Breast epithelium (tissue), 4 donors: ENCODE measurements at regions not wholly inside any gene's neighbourhood (a gene's known extent, or its start where the extent isn't known, plus 50 kb on each side); places are given as distances from the start of the nearest gene placed in this dataset.

Experiments
- DNase-seq, 2 donors: peaks; one replicate each; pipeline ENCODE4 v3.0.0-alpha.2; 2019; ENCODE audit warnings: low spot score in 2 of 2
- H3K27ac ChIP-seq, 2 donors: fragments of 200-600 bp; sonication (generic) in 1 of 2; one replicate each; pipeline ENCODE4 v1.5.1; 2016 to 2019; ENCODE audit warnings: mild to moderate bottlenecking in 1 of 2
- H3K27me3 ChIP-seq, 2 donors: fragments of 200-600 bp; sonication (generic) in 1 of 2; one replicate each; pipeline versions ENCODE4 v1.5.1 to v1.6.0; 2017 to 2019; ENCODE audit warnings: control low read depth in 1 of 2, mild to moderate bottlenecking in 1 of 2
- H3K36me3 ChIP-seq: fragments of 200-600 bp; one replicate; pipeline ENCODE4 v1.5.1; 2019
- H3K4me1 ChIP-seq, 2 donors: fragments of 200-600 bp; sonication (generic); one replicate each; pipeline ENCODE4 v1.5.1; 2016 to 2019; ENCODE audit warnings: control low read depth in 1 of 2
- H3K4me3 ChIP-seq, 3 donors: fragments of 200-600 bp; sonication (generic); 1 replicate in 2 of 3; 2 replicates in 1 of 3; pipeline ENCODE4 v1.5.1; 2016 to 2019; ENCODE audit warnings: mild to moderate bottlenecking in 3 of 3, moderate library complexity in 2 of 3
- H3K9me3 ChIP-seq, 2 donors: fragments of 200-600 bp; sonication (generic) in 1 of 2; one replicate each; pipeline ENCODE4 v1.5.1; 2016 to 2019; ENCODE audit warnings: control low read depth in 1 of 2
- CTCF ChIP-seq, 3 donors: fragments of 450-650 bp; IDR thresholded peaks; one replicate each; pipeline ENCODE4 v1.5.1; 2016 to 2017; ENCODE audit warnings: antibody characterized with exemption in 3 of 3, mild to moderate bottlenecking in 3 of 3, moderate library complexity in 3 of 3
- POLR2A ChIP-seq: fragments of 450-650 bp; IDR thresholded peaks from one replicate; pipeline ENCODE4 v1.6.1; 2016; ENCODE audit warnings: antibody characterized with exemption, mild to moderate bottlenecking, moderate library complexity
- POLR2AphosphoS5 ChIP-seq, 3 donors: sonication (generic); formaldehyde crosslinking; IDR thresholded peaks; one replicate each; pipeline ENCODE4 v1.6.1; 2017; ENCODE audit warnings: antibody characterized with exemption in 3 of 3
- intact Hi-C: fragments of 100-400 bp; cut with DNase I; formaldehyde crosslinking; loops from one replicate; pipeline ENCODE4 v1.15.1; 2023; ENCODE audit warnings: low total_unique reads

- H3K27me3 ChIP-seq = no peaks in the 10 kb centered on the region
- no peaks in the 10 kb centered on the region for H3K4me1 ChIP-seq
- H3K9me3 ChIP-seq = no peaks in the 10 kb centered on the region
- intact Hi-C loops = no loop called here
- no peak overlapping the region for H3K27ac ChIP-seq
- H3K4me3 ChIP-seq = no peak overlapping the region
- DNase-seq = no peak
- TF ChIP-seq POLR2AphosphoS5 (IDR thresholded peaks at IDR 0.05) (no peak), CTCF (IDR thresholded peaks at IDR 0.05) (no peak), POLR2A (no peak)
- H3K36me3 ChIP-seq = no peaks in the 10 kb centered on the region
These were observed 290.3 kb upstream of the VWC2 start for GRCh38 chr7:49483142-49483541.

GRCh38 chr7:49486974-49487829, 286.2 kb upstream of the VWC2 start:
- intact Hi-C loops = no loop called here
- H3K27ac ChIP-seq = no peak overlapping the region
- TF ChIP-seq CTCF (IDR thresholded peaks at IDR 0.05) (no peak), POLR2AphosphoS5 (IDR thresholded peaks at IDR 0.05) (no peak), POLR2A (no peak)
- no peak overlapping the region for H3K4me3 ChIP-seq
- DNase-seq = no peak
- H3K9me3 ChIP-seq = no peaks in the 10 kb centered on the region
- no peaks in the 10 kb centered on the region for H3K27me3 ChIP-seq
- H3K36me3 ChIP-seq = no peaks in the 10 kb centered on the region
- no peaks in the 10 kb centered on the region for H3K4me1 ChIP-seq

- no peaks in the 10 kb centered on the region for H3K4me1 ChIP-seq
- H3K36me3 ChIP-seq = no peaks in the 10 kb centered on the region
- H3K9me3 ChIP-seq = no peaks in the 10 kb centered on the region
- DNase-seq = no peak
- no peak overlapping the region for H3K4me3 ChIP-seq
- TF ChIP-seq CTCF (IDR thresholded peaks at IDR 0.05) (no peak), POLR2A (no peak), POLR2AphosphoS5 (IDR thresholded peaks at IDR 0.05) (no peak)
- no peak overlapping the region for H3K27ac ChIP-seq
- intact Hi-C loops = no loop called here
- H3K27me3 ChIP-seq = no peaks in the 10 kb centered on the region
These were observed 285.7 kb upstream of the VWC2 start for GRCh38 chr7:49487830-49488140.

- Histone ChIP-seq H3K9me3 (no peaks in the 10 kb centered on the region), H3K4me3 (no peak overlapping the region), H3K36me3 (no peaks in the 10 kb centered on the region), H3K4me1 (no peaks in the 10 kb centered on the region), H3K27me3 (no peaks in the 10 kb centered on the region), H3K27ac (no peak overlapping the region)
- DNase-seq = no peak
- no peak for TF ChIP-seq CTCF (IDR thresholded peaks at IDR 0.05)
- intact Hi-C loops = no loop called here
These were observed 284.9 kb upstream of the VWC2 start for GRCh38 chr7:49488573-49488972.

GRCh38 chr7:49497471-49497870, 276.0 kb upstream of the VWC2 start:
- Histone ChIP-seq H3K9me3 (no peaks in the 10 kb centered on the region), H3K27me3 (no peaks in the 10 kb centered on the region), H3K4me1 (no peaks in the 10 kb centered on the region), H3K36me3 (no peaks in the 10 kb centered on the region), H3K27ac (no peak overlapping the region), H3K4me3 (no peak overlapping the region)
- intact Hi-C loops = no loop called here
- no peak for TF ChIP-seq CTCF (IDR thresholded peaks at IDR 0.05)
- no peak for TF ChIP-seq POLR2AphosphoS5 (IDR thresholded peaks at IDR 0.05)
- no peak for TF ChIP-seq POLR2A
- no peak for DNase-seq
